ENCODE measurements at regions not wholly inside any gene's neighbourhood (a gene's known extent, or its start where the extent isn't known, plus 50 kb on each side); places are given as distances from the start of the nearest gene placed in this dataset.

GRCh38 chr15:91499774-91500383, 353.6 kb upstream of the SLCO3A1 start:
- H3K36me3 Mint-ChIP-seq (ENCODE audit: low read depth): no peaks in the 10 kb centered on the region
- H3K4me3 Mint-ChIP-seq: no peak overlapping the region
- no peak overlapping the region for H3K27ac Mint-ChIP-seq
- POLR2A ChIA-PET: no interaction called here
- H3K9me3 Mint-ChIP-seq: no peaks in the 10 kb centered on the region
- CTCF ChIA-PET: no interaction called here
- H3K27me3 Mint-ChIP-seq: peaks cover 11% of the 10 kb centered on the region
- no peaks in the 10 kb centered on the region for H3K4me1 Mint-ChIP-seq
- ATAC-seq (ENCODE audit: low read depth) (no peak), DNase-seq (no peak)
- TF ChIP-seq, protein P1, sequence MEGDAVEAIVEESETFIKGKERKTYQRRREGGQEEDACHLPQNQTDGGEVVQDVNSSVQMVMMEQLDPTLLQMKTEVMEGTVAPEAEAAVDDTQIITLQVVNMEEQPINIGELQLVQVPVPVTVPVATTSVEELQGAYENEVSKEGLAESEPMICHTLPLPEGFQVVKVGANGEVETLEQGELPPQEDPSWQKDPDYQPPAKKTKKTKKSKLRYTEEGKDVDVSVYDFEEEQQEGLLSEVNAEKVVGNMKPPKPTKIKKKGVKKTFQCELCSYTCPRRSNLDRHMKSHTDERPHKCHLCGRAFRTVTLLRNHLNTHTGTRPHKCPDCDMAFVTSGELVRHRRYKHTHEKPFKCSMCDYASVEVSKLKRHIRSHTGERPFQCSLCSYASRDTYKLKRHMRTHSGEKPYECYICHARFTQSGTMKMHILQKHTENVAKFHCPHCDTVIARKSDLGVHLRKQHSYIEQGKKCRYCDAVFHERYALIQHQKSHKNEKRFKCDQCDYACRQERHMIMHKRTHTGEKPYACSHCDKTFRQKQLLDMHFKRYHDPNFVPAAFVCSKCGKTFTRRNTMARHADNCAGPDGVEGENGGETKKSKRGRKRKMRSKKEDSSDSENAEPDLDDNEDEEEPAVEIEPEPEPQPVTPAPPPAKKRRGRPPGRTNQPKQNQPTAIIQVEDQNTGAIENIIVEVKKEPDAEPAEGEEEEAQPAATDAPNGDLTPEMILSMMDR (IDR thresholded peaks at IDR 0.05): no peak
- intact Hi-C loops (cut with micrococcal nuclease): no loop called here

DNA sequence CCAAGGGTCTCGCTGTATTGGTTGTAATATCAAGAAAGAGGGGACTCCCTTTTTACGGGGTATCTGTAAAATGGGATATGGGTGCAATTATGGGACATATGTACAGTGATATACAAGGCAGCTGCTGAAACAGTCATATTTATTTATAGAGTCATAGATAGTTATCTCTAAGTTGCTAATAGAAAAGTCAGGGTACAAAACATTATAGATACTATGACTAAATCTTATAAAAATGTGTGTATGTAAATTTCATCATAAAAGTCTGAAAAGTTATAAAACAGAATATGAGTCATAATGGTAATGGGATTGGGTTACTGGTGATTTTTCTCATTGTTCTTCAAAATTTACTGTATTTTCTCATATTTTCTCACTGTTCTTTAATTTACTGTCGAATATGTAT, 344.9 kb upstream of the SLCO3A1 start:
- no peak overlapping the region for H3K27ac Mint-ChIP-seq
- intact Hi-C loops (cut with micrococcal nuclease): no loop called here
- ATAC-seq (ENCODE audit: low read depth): no peak
- no peak for DNase-seq
- no peaks in the 10 kb centered on the region for H3K9me3 Mint-ChIP-seq
- CTCF ChIA-PET: no interaction called here
- no peaks in the 10 kb centered on the region for H3K27me3 Mint-ChIP-seq
- POLR2A ChIA-PET: no interaction called here
- TF ChIP-seq, protein P1 (IDR thresholded peaks at IDR 0.05): no peak
- no peaks in the 10 kb centered on the region for H3K4me1 Mint-ChIP-seq
- H3K4me3 Mint-ChIP-seq: no peak overlapping the region
- H3K36me3 Mint-ChIP-seq (ENCODE audit: low read depth): no peaks in the 10 kb centered on the region

GRCh38 chr15:91514147-91514546, 339.4 kb upstream of the SLCO3A1 start:
- POLR2A ChIA-PET: no interaction called here
- no peaks in the 10 kb centered on the region for H3K36me3 Mint-ChIP-seq (ENCODE audit: low read depth)
- no peaks in the 10 kb centered on the region for H3K27me3 Mint-ChIP-seq
- no peak for DNase-seq
- H3K27ac Mint-ChIP-seq: no peak overlapping the region
- no peak overlapping the region for H3K4me3 Mint-ChIP-seq
- CTCF ChIA-PET: no interaction called here
- TF ChIP-seq, protein P1 (IDR thresholded peaks at IDR 0.05): no peak
- intact Hi-C loops (cut with micrococcal nuclease): no loop called here
- no peaks in the 10 kb centered on the region for H3K4me1 Mint-ChIP-seq
- ATAC-seq (ENCODE audit: low read depth): no peak
- no peaks in the 10 kb centered on the region for H3K9me3 Mint-ChIP-seq

GRCh38 chr15:91515188-91515754, 338.2 kb upstream of the SLCO3A1 start:
- no peaks in the 10 kb centered on the region for H3K4me1 Mint-ChIP-seq
- intact Hi-C loops (cut with micrococcal nuclease): no loop called here
- ChIA-PET CTCF (no interaction called here), POLR2A (no interaction called here)
- H3K9me3 Mint-ChIP-seq: no peaks in the 10 kb centered on the region
- no peak overlapping the region for H3K27ac Mint-ChIP-seq
- TF ChIP-seq, protein P1 (IDR thresholded peaks at IDR 0.05): no peak
- DNase-seq: no peak
- ATAC-seq (ENCODE audit: low read depth): no peak
- no peaks in the 10 kb centered on the region for H3K36me3 Mint-ChIP-seq (ENCODE audit: low read depth)
- no peaks in the 10 kb centered on the region for H3K27me3 Mint-ChIP-seq
- no peak overlapping the region for H3K4me3 Mint-ChIP-seq

DNA sequence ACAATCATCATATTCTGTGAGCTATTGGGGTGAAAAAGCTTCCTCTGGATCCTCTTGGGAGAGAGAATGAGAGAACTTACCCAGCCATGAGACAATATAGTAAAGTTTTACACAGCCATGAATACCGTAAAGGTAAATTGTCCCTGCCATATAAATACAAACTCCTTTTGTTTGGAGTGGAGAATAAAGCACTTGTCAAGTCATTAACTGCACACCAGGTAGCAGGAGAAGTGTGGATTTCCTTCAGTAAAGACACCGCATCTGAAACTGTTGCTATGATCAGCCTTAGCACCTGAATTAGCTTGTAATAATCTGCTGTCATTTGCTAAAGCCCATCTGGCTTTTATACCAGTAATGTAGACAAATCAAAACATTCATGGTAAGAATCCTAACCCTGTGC, 336.6 kb upstream of the SLCO3A1 start:
- intact Hi-C loops (cut with micrococcal nuclease): no loop called here
- CTCF ChIA-PET: no interaction called here
- no peak for ATAC-seq (ENCODE audit: low read depth)
- Mint-ChIP-seq H3K36me3 (ENCODE audit: low read depth) (no peaks in the 10 kb centered on the region), H3K9me3 (no peaks in the 10 kb centered on the region), H3K27me3 (no peaks in the 10 kb centered on the region), H3K4me3 (no peak overlapping the region), H3K27ac (no peak overlapping the region), H3K4me1 (no peaks in the 10 kb centered on the region)
- TF ChIP-seq, protein P1 (IDR thresholded peaks at IDR 0.05): no peak
- POLR2A ChIA-PET: no interaction called here
- no peak for DNase-seq
